Neural cell (in vitro differentiated cells): ENCODE measurements at regions not wholly inside any gene's neighbourhood (a gene's known extent, or its start where the extent isn't known, plus 50 kb on each side); places are given as distances from the start of the nearest gene placed in this dataset.
"Not testable (repeated sequence)": the region's sequence is repeated elsewhere in the genome, so short reads cannot be mapped to it uniquely, and the experiment has no call there.

Experiments
- H2AFZ ChIP-seq: fragments of 200-600, 300-800 bp; sonication (generic), shearing (Covaris generic); 2 replicates; pipeline ENCODE4 v1.6.0; 2014; ENCODE audit warnings: low read depth, mild to moderate bottlenecking, antibody characterized with exemption, low read length, moderate library complexity
- H3F3A ChIP-seq: fragments of 200-600 bp; shearing (Covaris generic); 2 replicates; pipeline ENCODE4 v1.6.1; 2016; ENCODE audit warnings: mild to moderate bottlenecking, moderate library complexity, mixed read lengths, antibody characterized with exemption, low read length; ENCODE audit not compliant: insufficient read depth, poor library complexity, severe bottlenecking
- H3K27ac ChIP-seq: fragments of 200-600, 300-800 bp; sonication (generic), shearing (Covaris generic); 2 replicates; pipeline ENCODE4 v1.5.1; 2014; ENCODE audit warnings: mild to moderate bottlenecking, low read length, moderate library complexity
- H3K27me3 ChIP-seq: fragments of 300-800, 200-600 bp; sonication (generic), shearing (Covaris generic); 2 replicates; pipeline ENCODE4 v1.6.0; 2014; ENCODE audit warnings: mild to moderate bottlenecking, low read depth, low read length, moderate library complexity; ENCODE audit not compliant: insufficient read depth
- H3K36me3 ChIP-seq: fragments of 300-800, 200-600 bp; sonication (generic), shearing (Covaris generic); 2 replicates; pipeline ENCODE4 v1.5.1; 2014; ENCODE audit warnings: mild to moderate bottlenecking, antibody characterized with exemption, low read length, moderate library complexity; ENCODE audit not compliant: insufficient read depth
- H3K4me2 ChIP-seq: fragments of 300-800, 200-600 bp; sonication (generic), shearing (Covaris generic); 2 replicates; pipeline ENCODE4 v1.6.0; 2014; ENCODE audit warnings: mild to moderate bottlenecking, low read length
- H3K4me3 ChIP-seq: fragments of 300-800, 200-600 bp; sonication (generic), shearing (Covaris generic); 2 replicates; pipeline ENCODE4 v1.5.1; 2014; ENCODE audit warnings: mild to moderate bottlenecking, low read length, moderate library complexity
- H3K79me2 ChIP-seq: fragments of 200-600 bp; shearing (Covaris generic); replicated peaks from 2 replicates; pipeline ENCODE4 v1.6.0; 2014; ENCODE audit warnings: mild to moderate bottlenecking, low read length, moderate library complexity; ENCODE audit not compliant: insufficient read depth
- H3K9ac ChIP-seq: fragments of 300-800, 200-600 bp; sonication (generic), shearing (Covaris generic); 2 replicates; pipeline ENCODE4 v1.6.1; 2016; ENCODE audit warnings: mild to moderate bottlenecking, low read length, mixed read lengths
- H3K9me2 ChIP-seq: fragments of 200-600 bp; shearing (Covaris generic); 2 replicates; pipeline ENCODE4 v1.6.1; 2016; ENCODE audit warnings: mild to moderate bottlenecking, low read length, mixed read lengths; ENCODE audit not compliant: insufficient read depth
- H3K9me3 ChIP-seq: fragments of 200-600, 300-800 bp; sonication (generic), shearing (Covaris generic); 2 replicates; pipeline ENCODE4 v1.6.1; 2016; ENCODE audit warnings: mild to moderate bottlenecking, mixed run types, low read length, moderate library complexity, mixed read lengths
- H4K20me1 ChIP-seq: fragments of 200-600 bp; shearing (Covaris generic); 2 replicates; pipeline ENCODE4 v1.6.1; 2016; ENCODE audit warnings: mild to moderate bottlenecking, mixed run types; ENCODE audit not compliant: insufficient read depth
- CTCF ChIP-seq: fragments of 450-650 bp; IDR thresholded peaks from 2 replicates; pipeline ENCODE4 v1.5.1; 2014; ENCODE audit warnings: antibody characterized with exemption, mild to moderate bottlenecking, moderate library complexity; ENCODE audit not compliant: poor library complexity, severe bottlenecking
- EP300 ChIP-seq: fragments of 450-650 bp; conservative IDR thresholded peaks from 2 replicates; pipeline ENCODE4 v1.6.1; 2014; ENCODE audit warnings: antibody characterized with exemption, mild to moderate bottlenecking, moderate library complexity; ENCODE audit not compliant: poor library complexity, severe bottlenecking
- EZH2 ChIP-seq: fragments of 200-600, 300-800 bp; shearing (Covaris generic), sonication (generic); IDR thresholded peaks from 2 replicates; pipeline ENCODE4 v1.6.1; 2014; ENCODE audit warnings: antibody characterized with exemption, low read length, borderline replicate concordance, mild to moderate bottlenecking; ENCODE audit not compliant: insufficient read depth, poor library complexity, severe bottlenecking
- MXI1 ChIP-seq: fragments of 450-650 bp; conservative IDR thresholded peaks from 2 replicates; pipeline ENCODE4 v1.6.1; 2014; ENCODE audit warnings: antibody characterized with exemption, mild to moderate bottlenecking; ENCODE audit not compliant: poor library complexity, severe bottlenecking
- POLR2AphosphoS5 ChIP-seq: IDR thresholded peaks from 2 replicates; pipeline ENCODE4 v1.6.1; 2012
- RAD21 ChIP-seq: fragments of 450-650 bp; conservative IDR thresholded peaks from 2 replicates; pipeline ENCODE4 v1.6.1; 2014; ENCODE audit warnings: antibody characterized with exemption, mild to moderate bottlenecking, moderate library complexity
- REST ChIP-seq: IDR thresholded peaks from 2 replicates; pipeline ENCODE4 v1.6.1; 2012; ENCODE audit warnings: borderline replicate concordance
- SMC3 ChIP-seq: fragments of 450-650 bp; conservative IDR thresholded peaks from 2 replicates; pipeline ENCODE4 v1.6.1; 2014; ENCODE audit warnings: antibody characterized with exemption, mild to moderate bottlenecking, moderate library complexity; ENCODE audit not compliant: poor library complexity
- TAF1 ChIP-seq: IDR thresholded peaks from 2 replicates; pipeline ENCODE4 v1.6.1; 2012; ENCODE audit warnings: low read depth

- no peaks in the 10 kb centered on the region for H3K79me2 ChIP-seq
- TF ChIP-seq EZH2, result no peak
- TF ChIP-seq EP300, result no peak
- no peak for TF ChIP-seq MXI1
- TF ChIP-seq TAF1, result no peak
- TF ChIP-seq SMC3, result no peak
- TF ChIP-seq RAD21, result no peak
- no peak for TF ChIP-seq CTCF
- TF ChIP-seq POLR2AphosphoS5, result no peak
- TF ChIP-seq REST, result no peak
- H3F3A ChIP-seq, result no peaks in the 10 kb centered on the region
- H3K9ac ChIP-seq, result no peak overlapping the region
- H3K27me3 ChIP-seq, result no peaks in the 10 kb centered on the region
- no peak overlapping the region for H3K4me3 ChIP-seq
- H4K20me1 ChIP-seq, result no peaks in the 10 kb centered on the region
- H3K4me2 ChIP-seq, result no peak overlapping the region
- H2AFZ ChIP-seq, result no peak overlapping the region
- no peaks in the 10 kb centered on the region for H3K9me2 ChIP-seq
- no peaks in the 10 kb centered on the region for H3K36me3 ChIP-seq
- no peaks in the 10 kb centered on the region for H3K9me3 ChIP-seq
- no peak overlapping the region for H3K27ac ChIP-seq
Observed at GRCh38 chr4:186392017-186392416, 126.0 kb downstream of the F11 start.

GRCh38 chr4:186384328-186384727 is 118.3 kb downstream of the F11 start:
- H3K4me3 ChIP-seq, H3K27me3 ChIP-seq, H4K20me1 ChIP-seq, H3K9ac ChIP-seq, H3K4me2 ChIP-seq, H3K79me2 ChIP-seq, H2AFZ ChIP-seq, H3K9me2 ChIP-seq, H3F3A ChIP-seq, H3K27ac ChIP-seq, H3K36me3 ChIP-seq, H3K9me3 ChIP-seq: not testable (repeated sequence)

- Histone ChIP-seq H3K9me3 (peaks cover 5% of the 10 kb centered on the region), H2AFZ (no peak overlapping the region), H3K27me3 (no peaks in the 10 kb centered on the region), H3K36me3 (no peaks in the 10 kb centered on the region), H3K4me3 (no peak overlapping the region), H3K9ac (no peak overlapping the region), H3F3A (no peaks in the 10 kb centered on the region), H3K4me2 (no peak overlapping the region), H4K20me1 (no peaks in the 10 kb centered on the region), H3K27ac (no peak overlapping the region), H3K9me2 (no peaks in the 10 kb centered on the region), H3K79me2 (no peaks in the 10 kb centered on the region)
- peak; percentile 32 for TF ChIP-seq POLR2AphosphoS5
- no peak for TF ChIP-seq EZH2
Observed at GRCh38 chr4:186368281-186368680, 102.3 kb downstream of the F11 start.
